NCI-H2107 (cell line): ENCODE measurements at regions not wholly inside any gene's neighbourhood (a gene's known extent, or its start where the extent isn't known, plus 50 kb on each side); places are given as distances from the start of the nearest gene placed in this dataset.

Experiments
- DNase-seq: peaks from one replicate; lab custom pipeline; 2025; lab: John Stamatoyannopoulos, UW

- no peak for DNase-seq
Measured at GRCh38 chr7:84675633-84676034, 481.0 kb upstream of the SEMA3A start.

GRCh38 chr7:84674236-84674913 is 479.8 kb upstream of the SEMA3A start:
- no peak for DNase-seq

- no peak for DNase-seq
Measured at GRCh38 chr7:84669177-84669732, 474.7 kb upstream of the SEMA3A start.

- no peak for DNase-seq
Measured at GRCh38 chr7:84668116-84668515, 473.5 kb upstream of the SEMA3A start.

- DNase-seq: no peak
Measured at GRCh38 chr7:84666651-84667050, 472.1 kb upstream of the SEMA3A start.

GRCh38 chr7:84665339-84665738 is 470.8 kb upstream of the SEMA3A start:
- no peak for DNase-seq

- no peak for DNase-seq
Measured at GRCh38 chr7:84664626-84665025, 470.0 kb upstream of the SEMA3A start.

GRCh38 chr7:84663224-84663623 is 468.6 kb upstream of the SEMA3A start:
- DNase-seq: no peak

- no peak for DNase-seq
Measured at GRCh38 chr7:84658286-84658685, 463.7 kb upstream of the SEMA3A start.

GRCh38 chr7:84654273-84654672 is 459.7 kb upstream of the SEMA3A start:
- DNase-seq: no peak

GRCh38 chr7:84651876-84652275 is 457.3 kb upstream of the SEMA3A start:
- no peak for DNase-seq

- DNase-seq: no peak
Measured at GRCh38 chr7:84647797-84648757, 453.5 kb upstream of the SEMA3A start.

GRCh38 chr7:84642611-84643010 is 448.0 kb upstream of the SEMA3A start:
- no peak for DNase-seq

GRCh38 chr7:84640637-84641036 is 446.0 kb upstream of the SEMA3A start:
- DNase-seq: no peak

GRCh38 chr7:84638339-84638697 is 443.7 kb upstream of the SEMA3A start:
- no peak for DNase-seq

- DNase-seq: no peak
Measured at GRCh38 chr7:84637568-84638338, 443.2 kb upstream of the SEMA3A start.

- DNase-seq: no peak
Measured at GRCh38 chr7:84631913-84632312, 437.3 kb upstream of the SEMA3A start.

- no peak for DNase-seq
Measured at GRCh38 chr7:84629640-84630318, 435.2 kb upstream of the SEMA3A start.

- no peak for DNase-seq
Measured at GRCh38 chr7:84629216-84629615, 434.6 kb upstream of the SEMA3A start.

GRCh38 chr7:84627250-84627649 is 432.7 kb upstream of the SEMA3A start:
- no peak for DNase-seq

GRCh38 chr7:84624927-84625326 is 430.3 kb upstream of the SEMA3A start:
- DNase-seq: no peak

GRCh38 chr7:84624527-84624926 is 429.9 kb upstream of the SEMA3A start:
- DNase-seq: no peak
